ENCODE measurements at regions not wholly inside any gene's neighbourhood (a gene's known extent, or its start where the extent isn't known, plus 50 kb on each side); places are given as distances from the start of the nearest gene placed in this dataset.

- no peaks in the 10 kb centered on the region for H3K4me1 ChIP-seq (ENCODE audit: control insufficient read depth, insufficient read depth, low read length)
- no peak overlapping the region for H3K27ac ChIP-seq (ENCODE audit: control insufficient read depth, insufficient read depth)
- H3K9me3 ChIP-seq (replicated peaks; ENCODE audit: control insufficient read depth, insufficient read depth, low read length) = no peaks in the 10 kb centered on the region
- H3K36me3 ChIP-seq (ENCODE audit: control insufficient read depth in 2 of 2, insufficient read depth in 2 of 2, low read length in 1 of 2) = no peaks in the 10 kb centered on the region
- POLR2A ChIA-PET = no interaction called here
- CTCF ChIA-PET = no interaction called here
- H2AFZ ChIP-seq (ENCODE audit: control insufficient read depth, low read depth, low read length) = no peak overlapping the region
- BruUV-seq (replicated peaks) = no TSS peak
- no peak overlapping the region for H3K4me2 ChIP-seq (ENCODE audit: control insufficient read depth, insufficient read depth)
- FAIRE-seq (no peak), DNase-seq (ENCODE audit: low read depth, low spot score) (no peak), ATAC-seq (no peak)
- WGBS (ENCODE audit: insufficient coverage, insufficient replicate concordance, low lambda C conversion rate, missing lambda C conversion rate) = 7% methylated on average over 4 of the region's 4 CpGs
- SMC1A ChIA-PET (ENCODE audit: uncharacterized antibody, unreplicated experiment) = no interaction called here
- H3K27me3 ChIP-seq (replicated peaks in 1 of 2; ENCODE audit: control insufficient read depth in 2 of 2, insufficient read depth in 2 of 2, low read length in 1 of 2) = peaks cover 2% of the 10 kb centered on the region in 2 experiments; a peak in 3 of 4 replicates
- no peak overlapping the region for H3K9ac ChIP-seq (ENCODE audit: control insufficient read depth, insufficient read depth, low read length)
- RAD21 ChIA-PET (ENCODE audit: unreplicated experiment) = no interaction called here
- TF ChIP-seq SUZ12 (IDR thresholded peaks at IDR 0.05; ENCODE audit: unreplicated experiment) (no peak), GABPA (IDR thresholded peaks at IDR 0.05; ENCODE audit: low read depth) (no peak), CEBPZ (IDR thresholded peaks at IDR 0.05; ENCODE audit: low read depth, low read length) (no peak), HDAC6 (IDR thresholded peaks at IDR 0.05; ENCODE audit: unreplicated experiment) (no peak)
- TF ChIP-seq, protein P1, sequence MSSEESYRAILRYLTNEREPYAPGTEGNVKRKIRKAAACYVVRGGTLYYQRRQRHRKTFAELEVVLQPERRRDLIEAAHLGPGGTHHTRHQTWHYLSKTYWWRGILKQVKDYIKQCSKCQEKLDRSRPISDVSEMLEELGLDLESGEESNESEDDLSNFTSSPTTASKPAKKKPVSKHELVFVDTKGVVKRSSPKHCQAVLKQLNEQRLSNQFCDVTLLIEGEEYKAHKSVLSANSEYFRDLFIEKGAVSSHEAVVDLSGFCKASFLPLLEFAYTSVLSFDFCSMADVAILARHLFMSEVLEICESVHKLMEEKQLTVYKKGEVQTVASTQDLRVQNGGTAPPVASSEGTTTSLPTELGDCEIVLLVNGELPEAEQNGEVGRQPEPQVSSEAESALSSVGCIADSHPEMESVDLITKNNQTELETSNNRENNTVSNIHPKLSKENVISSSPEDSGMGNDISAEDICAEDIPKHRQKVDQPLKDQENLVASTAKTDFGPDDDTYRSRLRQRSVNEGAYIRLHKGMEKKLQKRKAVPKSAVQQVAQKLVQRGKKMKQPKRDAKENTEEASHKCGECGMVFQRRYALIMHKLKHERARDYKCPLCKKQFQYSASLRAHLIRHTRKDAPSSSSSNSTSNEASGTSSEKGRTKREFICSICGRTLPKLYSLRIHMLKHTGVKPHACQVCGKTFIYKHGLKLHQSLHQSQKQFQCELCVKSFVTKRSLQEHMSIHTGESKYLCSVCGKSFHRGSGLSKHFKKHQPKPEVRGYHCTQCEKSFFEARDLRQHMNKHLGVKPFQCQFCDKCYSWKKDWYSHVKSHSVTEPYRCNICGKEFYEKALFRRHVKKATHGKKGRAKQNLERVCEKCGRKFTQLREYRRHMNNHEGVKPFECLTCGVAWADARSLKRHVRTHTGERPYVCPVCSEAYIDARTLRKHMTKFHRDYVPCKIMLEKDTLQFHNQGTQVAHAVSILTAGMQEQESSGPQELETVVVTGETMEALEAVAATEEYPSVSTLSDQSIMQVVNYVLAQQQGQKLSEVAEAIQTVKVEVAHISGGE (CRISPR knock-in tag; IDR thresholded peaks at IDR 0.05) = no peak
- no peaks in the 10 kb centered on the region for H3K79me2 ChIP-seq (ENCODE audit: control insufficient read depth, insufficient read depth, low read length)
- in situ Hi-C loops (cut with MboI) (no loop called here), intact Hi-C loops (cut with micrococcal nuclease; ENCODE audit: unreplicated experiment) (no loop called here)
- no peak overlapping the region for H3K4me3 ChIP-seq
- H4K20me1 ChIP-seq (ENCODE audit: control insufficient read depth, insufficient read depth) = no peaks in the 10 kb centered on the region
These were observed 83.2 kb downstream of the TRIM29 start for GRCh38 chr11:120054753-120055045.
